Prostate gland (tissue), 2 donors: ENCODE measurements at regions not wholly inside any gene's neighbourhood (a gene's known extent, or its start where the extent isn't known, plus 50 kb on each side); places are given as distances from the start of the nearest gene placed in this dataset.
A peak's percentile ranks its signal among the peaks of the same experiment; 100 is the strongest.

Source experiments
- POLR2A ChIP-seq: fragments of 450-650 bp; IDR thresholded peaks from one replicate; pipeline ENCODE4 v1.6.1; 2016; ENCODE audit warnings: antibody characterized with exemption, mild to moderate bottlenecking
- POLR2AphosphoS5 ChIP-seq: sonication (generic); formaldehyde crosslinking; IDR thresholded peaks from one replicate; pipeline ENCODE4 v1.6.1; 2017; ENCODE audit warnings: antibody characterized with exemption
- TF ChIP-seq, protein P1 (sequence below), 4 experiments: fragments of 200-600 bp in 2 of 4; fragments of 450-650 bp in 2 of 4; sonication (generic) in 2 of 4; IDR thresholded peaks; 1 replicate in 3 of 4; 2 replicates in 1 of 4; pipeline ENCODE4 v1.5.1; 2016 to 2019; ENCODE audit warnings: antibody characterized with exemption in 4 of 4, mild to moderate bottlenecking in 2 of 4, moderate library complexity in 2 of 4

DNA sequence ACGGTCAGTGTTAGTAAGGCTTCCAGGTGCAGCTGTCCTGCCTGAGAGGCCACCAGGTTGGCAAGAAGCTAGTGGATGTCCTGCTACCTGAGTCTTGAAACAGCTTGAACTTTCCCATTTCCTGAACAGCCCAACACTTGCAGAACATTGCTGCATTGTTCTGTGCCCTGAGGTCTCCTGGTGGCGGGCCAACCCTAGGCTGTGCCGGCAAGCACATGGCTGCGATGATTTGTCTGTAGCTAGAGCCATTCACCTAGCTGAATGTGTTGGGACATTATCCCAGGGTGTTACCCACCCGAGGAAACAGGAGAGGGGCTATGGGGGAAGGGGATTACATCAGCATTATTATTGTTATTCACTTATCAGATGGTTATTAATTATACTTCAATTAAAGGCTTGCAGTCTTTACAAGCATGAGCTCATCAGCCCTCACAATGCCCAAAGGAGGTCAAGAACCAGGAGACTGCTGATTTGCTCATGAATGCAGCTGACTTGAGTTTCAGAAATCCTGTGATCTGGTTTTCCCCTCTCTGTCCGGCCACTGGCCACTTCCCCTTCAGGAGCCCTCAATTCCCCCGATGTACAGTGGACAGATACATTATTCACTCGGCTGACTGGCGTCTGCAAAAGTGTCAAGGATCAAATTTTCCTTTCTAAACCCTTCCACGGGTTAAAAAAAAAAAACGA lies 187.6 kb upstream of the TSC22D1 start:
- TF ChIP-seq, protein P1, sequence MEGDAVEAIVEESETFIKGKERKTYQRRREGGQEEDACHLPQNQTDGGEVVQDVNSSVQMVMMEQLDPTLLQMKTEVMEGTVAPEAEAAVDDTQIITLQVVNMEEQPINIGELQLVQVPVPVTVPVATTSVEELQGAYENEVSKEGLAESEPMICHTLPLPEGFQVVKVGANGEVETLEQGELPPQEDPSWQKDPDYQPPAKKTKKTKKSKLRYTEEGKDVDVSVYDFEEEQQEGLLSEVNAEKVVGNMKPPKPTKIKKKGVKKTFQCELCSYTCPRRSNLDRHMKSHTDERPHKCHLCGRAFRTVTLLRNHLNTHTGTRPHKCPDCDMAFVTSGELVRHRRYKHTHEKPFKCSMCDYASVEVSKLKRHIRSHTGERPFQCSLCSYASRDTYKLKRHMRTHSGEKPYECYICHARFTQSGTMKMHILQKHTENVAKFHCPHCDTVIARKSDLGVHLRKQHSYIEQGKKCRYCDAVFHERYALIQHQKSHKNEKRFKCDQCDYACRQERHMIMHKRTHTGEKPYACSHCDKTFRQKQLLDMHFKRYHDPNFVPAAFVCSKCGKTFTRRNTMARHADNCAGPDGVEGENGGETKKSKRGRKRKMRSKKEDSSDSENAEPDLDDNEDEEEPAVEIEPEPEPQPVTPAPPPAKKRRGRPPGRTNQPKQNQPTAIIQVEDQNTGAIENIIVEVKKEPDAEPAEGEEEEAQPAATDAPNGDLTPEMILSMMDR (IDR thresholded peaks at IDR 0.05) = peak in 1 of 4 experiments; percentile 5
- TF ChIP-seq POLR2AphosphoS5 = no peak
- TF ChIP-seq POLR2A = no peak
